ENCODE measurements at regions not wholly inside any gene's neighbourhood (a gene's known extent, or its start where the extent isn't known, plus 50 kb on each side); places are given as distances from the start of the nearest gene placed in this dataset.
A peak's percentile ranks its signal among the peaks of the same experiment; 100 is the strongest.

DNA sequence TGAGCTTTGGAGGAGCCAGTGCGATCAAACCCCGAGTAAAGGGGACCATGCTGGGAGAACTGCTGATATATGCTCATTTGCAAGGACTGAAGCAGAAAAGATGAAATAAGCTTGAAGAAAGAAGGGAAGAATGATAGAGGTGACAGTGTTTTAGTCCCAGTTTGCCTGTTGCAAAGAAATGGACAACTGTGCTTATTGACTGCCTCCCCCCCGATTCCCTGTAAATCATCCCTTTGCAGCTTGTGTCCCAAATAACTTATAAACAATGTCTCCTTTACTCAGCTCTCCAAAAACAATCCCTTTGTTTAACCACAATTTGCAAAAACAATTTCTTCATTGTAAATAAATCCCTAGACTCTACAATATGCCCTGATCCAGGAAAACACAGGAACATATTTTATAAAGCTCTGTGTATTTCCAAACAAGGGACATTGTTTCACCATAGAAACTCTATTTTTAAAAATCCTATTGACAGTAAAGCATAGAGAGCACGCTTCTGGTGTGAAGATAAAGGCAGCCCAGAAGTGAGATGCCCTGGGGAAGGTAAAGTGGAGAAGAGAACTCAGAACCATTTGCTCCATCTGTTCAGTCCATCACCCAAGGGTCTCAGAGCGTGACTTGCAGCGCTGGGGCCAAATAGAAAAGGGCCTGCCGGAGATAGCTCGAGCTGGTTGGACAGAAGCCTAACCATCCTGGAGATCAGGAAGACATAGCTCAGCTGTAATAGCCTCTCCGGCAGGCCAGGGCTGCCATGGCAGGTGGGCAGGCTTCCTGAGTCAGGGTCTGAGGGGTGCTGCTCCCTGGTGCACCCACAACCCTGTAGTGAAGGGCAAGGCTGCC lies 280.5 kb downstream of the WDR11 start:
- Mint-ChIP-seq H3K27me3 (ENCODE audit: low read depth) (peaks cover 25% of the 10 kb centered on the region), H3K27ac (peak overlapping the region in 1 of 3 experiments; percentile 26), H3K36me3 (ENCODE audit: low read depth) (no peaks in the 10 kb centered on the region), H3K9me3 (no peaks in the 10 kb centered on the region), H3K4me3 (no peak overlapping the region), H3K4me1 (peaks cover 28% of the 10 kb centered on the region)
- TF ChIP-seq, protein P1, sequence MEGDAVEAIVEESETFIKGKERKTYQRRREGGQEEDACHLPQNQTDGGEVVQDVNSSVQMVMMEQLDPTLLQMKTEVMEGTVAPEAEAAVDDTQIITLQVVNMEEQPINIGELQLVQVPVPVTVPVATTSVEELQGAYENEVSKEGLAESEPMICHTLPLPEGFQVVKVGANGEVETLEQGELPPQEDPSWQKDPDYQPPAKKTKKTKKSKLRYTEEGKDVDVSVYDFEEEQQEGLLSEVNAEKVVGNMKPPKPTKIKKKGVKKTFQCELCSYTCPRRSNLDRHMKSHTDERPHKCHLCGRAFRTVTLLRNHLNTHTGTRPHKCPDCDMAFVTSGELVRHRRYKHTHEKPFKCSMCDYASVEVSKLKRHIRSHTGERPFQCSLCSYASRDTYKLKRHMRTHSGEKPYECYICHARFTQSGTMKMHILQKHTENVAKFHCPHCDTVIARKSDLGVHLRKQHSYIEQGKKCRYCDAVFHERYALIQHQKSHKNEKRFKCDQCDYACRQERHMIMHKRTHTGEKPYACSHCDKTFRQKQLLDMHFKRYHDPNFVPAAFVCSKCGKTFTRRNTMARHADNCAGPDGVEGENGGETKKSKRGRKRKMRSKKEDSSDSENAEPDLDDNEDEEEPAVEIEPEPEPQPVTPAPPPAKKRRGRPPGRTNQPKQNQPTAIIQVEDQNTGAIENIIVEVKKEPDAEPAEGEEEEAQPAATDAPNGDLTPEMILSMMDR (IDR thresholded peaks at IDR 0.05; ENCODE audit: unreplicated experiment in 3 of 3) = no peak

DNA sequence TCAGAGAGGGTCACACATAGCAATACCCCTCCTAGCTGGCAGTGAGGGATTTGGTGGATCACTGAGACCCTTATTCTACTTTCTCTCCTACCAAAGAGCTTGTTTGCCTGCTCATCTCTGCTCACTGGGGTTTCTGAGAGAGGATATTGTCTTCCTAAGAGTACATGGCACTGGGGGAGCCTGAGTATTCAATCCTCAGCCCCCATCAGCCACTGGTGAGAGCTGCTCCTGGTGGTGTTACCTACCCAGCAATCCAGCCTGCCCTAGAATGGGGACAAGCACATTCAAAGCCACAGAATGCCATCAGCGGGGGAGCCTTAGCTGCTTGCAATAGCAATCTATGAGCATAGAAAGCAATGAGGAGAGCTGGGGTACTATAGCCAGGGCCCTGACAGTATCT lies 281.1 kb downstream of the WDR11 start:
- no peaks in the 10 kb centered on the region for H3K9me3 Mint-ChIP-seq
- H3K27ac Mint-ChIP-seq = no peak overlapping the region
- no peaks in the 10 kb centered on the region for H3K36me3 Mint-ChIP-seq (ENCODE audit: low read depth)

DNA sequence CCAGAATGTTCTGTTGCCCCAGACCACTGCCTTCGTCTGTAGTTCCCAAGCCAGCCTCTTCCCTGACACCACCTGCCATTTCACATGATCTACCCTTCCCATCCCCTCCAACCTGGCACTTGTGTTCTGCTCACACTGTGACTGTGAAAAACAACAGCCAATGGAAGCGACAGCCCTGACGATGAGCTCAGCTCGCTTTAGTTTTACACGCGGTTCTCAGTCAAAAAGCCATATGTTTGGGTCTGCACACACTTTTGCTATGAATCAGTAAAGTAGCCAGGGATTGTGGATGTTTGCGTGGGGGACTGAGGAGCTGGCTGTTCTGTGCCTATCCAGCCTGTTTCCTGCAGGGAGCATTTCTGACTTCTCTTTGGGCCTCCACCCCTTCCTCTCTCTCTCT lies 282.7 kb downstream of the WDR11 start:
- TF ChIP-seq, protein P1 (IDR thresholded peaks at IDR 0.05; ENCODE audit: unreplicated experiment in 3 of 3) = no peak
- no peaks in the 10 kb centered on the region for H3K9me3 Mint-ChIP-seq
- H3K4me3 Mint-ChIP-seq = no peak overlapping the region
- H3K36me3 Mint-ChIP-seq (ENCODE audit: low read depth) = no peaks in the 10 kb centered on the region
- H3K4me1 Mint-ChIP-seq = peaks cover 40% of the 10 kb centered on the region
- peak overlapping the region in 1 of 3 experiments; percentile 21 for H3K27ac Mint-ChIP-seq
- peaks cover 22% of the 10 kb centered on the region for H3K27me3 Mint-ChIP-seq (ENCODE audit: low read depth)

More for the DNA sequence above, 281.1 kb downstream of the WDR11 start:
- TF ChIP-seq, protein P1 (IDR thresholded peaks at IDR 0.05; ENCODE audit: unreplicated experiment in 3 of 3) = no peak
- Mint-ChIP-seq H3K4me1 (peaks cover 32% of the 10 kb centered on the region), H3K27me3 (ENCODE audit: low read depth) (peaks cover 27% of the 10 kb centered on the region), H3K4me3 (no peak overlapping the region)

DNA sequence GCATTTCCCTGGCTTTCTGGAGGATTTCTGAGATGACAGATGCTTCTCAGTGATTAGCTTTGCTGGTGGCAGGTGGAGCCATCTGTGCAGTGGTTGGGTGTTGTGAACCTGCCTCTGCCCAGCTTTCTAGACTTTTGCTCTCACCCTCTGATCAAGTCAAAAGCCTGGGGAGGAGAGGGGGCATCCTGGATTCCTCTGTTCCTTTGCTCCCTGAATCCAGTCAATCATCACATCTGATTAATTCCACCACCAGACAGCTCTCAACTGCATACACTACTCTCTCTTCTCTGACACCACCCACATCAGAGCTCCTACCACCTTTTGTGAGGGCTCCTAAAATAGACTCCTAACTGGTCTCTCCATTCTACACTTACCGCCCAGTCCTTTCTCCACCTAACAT lies 283.5 kb downstream of the WDR11 start:
- Mint-ChIP-seq H3K9me3 (no peaks in the 10 kb centered on the region), H3K4me1 (peaks cover 34% of the 10 kb centered on the region), H3K27me3 (ENCODE audit: low read depth) (peaks cover 14% of the 10 kb centered on the region), H3K27ac (no peak overlapping the region), H3K36me3 (ENCODE audit: low read depth) (no peaks in the 10 kb centered on the region), H3K4me3 (no peak overlapping the region)
- TF ChIP-seq, protein P1 (IDR thresholded peaks at IDR 0.05; ENCODE audit: unreplicated experiment in 3 of 3) = no peak

DNA sequence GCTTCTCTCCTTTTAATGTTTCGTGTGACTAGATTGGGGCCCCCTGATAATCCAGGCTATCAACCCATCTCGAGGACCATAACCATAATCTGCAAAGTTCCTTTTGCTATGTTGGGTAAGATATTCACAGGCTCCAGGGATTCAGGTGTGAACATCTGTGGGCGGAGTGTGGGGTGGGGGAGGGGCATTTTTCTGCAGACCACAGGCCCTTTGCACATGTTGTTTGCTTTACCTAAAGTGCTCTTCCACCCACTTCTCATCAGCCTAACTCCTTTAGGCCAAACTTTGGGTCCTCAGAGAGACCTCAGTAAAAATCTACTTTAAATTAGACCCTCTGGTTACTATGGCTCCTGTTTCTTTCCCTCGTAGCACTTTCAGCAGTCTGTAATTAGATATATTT lies 284.4 kb downstream of the WDR11 start:
- Mint-ChIP-seq H3K4me1 (peaks cover 33% of the 10 kb centered on the region), H3K4me3 (no peak overlapping the region), H3K9me3 (no peaks in the 10 kb centered on the region), H3K27ac (no peak overlapping the region), H3K36me3 (ENCODE audit: low read depth) (no peaks in the 10 kb centered on the region), H3K27me3 (ENCODE audit: low read depth) (peaks cover 11% of the 10 kb centered on the region)
- TF ChIP-seq, protein P1 (IDR thresholded peaks at IDR 0.05; ENCODE audit: unreplicated experiment in 3 of 3) = no peak

DNA sequence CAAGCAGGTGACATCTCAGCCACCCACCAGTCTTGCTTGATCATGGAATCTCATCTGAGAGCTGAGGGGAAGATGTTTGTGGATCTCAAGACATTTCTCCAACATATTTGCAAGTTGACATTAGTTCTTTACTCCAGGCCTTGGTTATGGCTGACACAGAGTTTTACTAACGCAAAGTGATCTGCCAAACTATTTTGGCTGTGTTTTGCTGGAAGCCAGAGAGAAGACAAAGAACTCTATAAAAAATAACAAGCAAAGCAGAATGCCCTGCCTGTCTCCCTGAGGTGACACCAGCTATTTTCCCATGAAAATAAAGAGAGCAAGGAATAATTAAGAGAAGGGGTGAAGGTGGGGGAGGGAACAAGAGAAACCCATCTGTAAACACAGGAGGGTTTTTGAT lies 286.4 kb downstream of the WDR11 start:
- Mint-ChIP-seq H3K9me3 (peaks cover 6% of the 10 kb centered on the region), H3K4me3 (no peak overlapping the region), H3K36me3 (ENCODE audit: low read depth) (no peaks in the 10 kb centered on the region), H3K27me3 (ENCODE audit: low read depth) (peaks cover 20% of the 10 kb centered on the region), H3K4me1 (peaks cover 24% of the 10 kb centered on the region), H3K27ac (peak overlapping the region; percentile 14 to 46 (median 32))
- TF ChIP-seq, protein P1 (IDR thresholded peaks at IDR 0.05; ENCODE audit: unreplicated experiment in 3 of 3) = no peak

Measured in nephron (organoid).